Panc1 (cell line): ENCODE measurements at regions not wholly inside any gene's neighbourhood (a gene's known extent, or its start where the extent isn't known, plus 50 kb on each side); places are given as distances from the start of the nearest gene placed in this dataset.
"Not testable (repeated sequence)": the region's sequence is repeated elsewhere in the genome, so short reads cannot be mapped to it uniquely, and the experiment has no call there.

Experiments
- ATAC-seq: fragments of 200-7000 bp; cut with Tn5 transposase; 2 replicates; pipeline ENCODE4 v1.9.1; 2020; ENCODE audit warnings: mild to moderate bottlenecking, moderate library complexity
- BruUV-seq: library from RNA; stranded (reverse); fragments of 400-500 nt; replicated peaks from 2 replicates; lab custom pipeline; 2021; lab: Mats Ljungman, UMichigan
- CTCF ChIA-PET: fragments of 300-600 bp; sonication (Branson Sonifier 250); formaldehyde crosslinking; loops from one replicate; lab custom pipeline; 2022; ENCODE audit warnings: antibody characterized with exemption; lab: Charles Lee
- POLR2A ChIA-PET: fragments of 300-600 bp; sonication (Branson Sonifier 250); formaldehyde crosslinking; loops from one replicate; lab custom pipeline; 2022; ENCODE audit warnings: antibody characterized with exemption; lab: Charles Lee
- DNase-seq: peaks from one replicate; pipeline ENCODE4 v3.0.0-alpha.2; 2010; ENCODE audit warnings: low read depth, low spot score
- H3K27ac ChIP-seq: 2 replicates; pipeline ENCODE4 v1.5.1; 2011; ENCODE audit warnings: mild to moderate bottlenecking, low read length, inconsistent platforms
- H3K27me3 ChIP-seq: fragments of 200-500 bp; sonication (Bioruptor generic); 2 replicates; pipeline ENCODE4 v1.6.0; 2014; ENCODE audit warnings: low read length, inconsistent platforms; ENCODE audit not compliant: control insufficient read depth, insufficient read depth
- H3K36me3 ChIP-seq: fragments of 200-500 bp; sonication (Bioruptor generic); 2 replicates; pipeline ENCODE4 v1.5.1; 2014; ENCODE audit warnings: inconsistent platforms, mild to moderate bottlenecking, low read length, moderate library complexity; ENCODE audit not compliant: control insufficient read depth, insufficient read depth
- H3K4me1 ChIP-seq: 2 replicates; pipeline ENCODE4 v1.5.1; 2011; ENCODE audit warnings: inconsistent platforms, mild to moderate bottlenecking, low read length, moderate library complexity; ENCODE audit not compliant: control insufficient read depth, insufficient read depth
- H3K4me3 ChIP-seq, 2 experiments: 2 replicates each; pipeline ENCODE4 v1.5.1; 2011 to 2012; ENCODE audit warnings: low read depth in 2 of 2, low read length in 2 of 2, mild to moderate bottlenecking in 2 of 2, inconsistent platforms in 1 of 2, moderate library complexity in 1 of 2
- H3K9me3 ChIP-seq: fragments of 200-500 bp; sonication (Bioruptor generic); 2 replicates; pipeline ENCODE4 v1.5.1; 2014; ENCODE audit warnings: low read depth, mild to moderate bottlenecking, inconsistent platforms, low read length, moderate library complexity; ENCODE audit not compliant: control insufficient read depth, insufficient read depth
- POLR2AphosphoS5 ChIP-seq: IDR thresholded peaks from 2 replicates; pipeline ENCODE4 v1.6.1; 2012; ENCODE audit warnings: mild to moderate bottlenecking, low read depth, low read length, moderate library complexity
- SIN3A ChIP-seq: IDR thresholded peaks from 2 replicates; pipeline ENCODE4 v1.6.1; 2012; ENCODE audit warnings: low read depth, mild to moderate bottlenecking, low read length, moderate library complexity, borderline replicate concordance; ENCODE audit not compliant: insufficient read depth
- TCF7L2 ChIP-seq: IDR thresholded peaks from 2 replicates; pipeline ENCODE4 v1.6.1; 2011; ENCODE audit warnings: mild to moderate bottlenecking, low read depth, low read length, inconsistent platforms
- in situ Hi-C: cut with HindIII; loops from 2 replicates; pipeline ENCODE4 v1.10.0; 2016; ENCODE audit warnings: low sequenced_read_pairs, low pct_unique_long_range_greater_than_20kb
- intact Hi-C: fragments of 100-400 bp; cut with micrococcal nuclease; formaldehyde crosslinking; loops from one replicate; pipeline ENCODE4 v1.10.0; 2022; ENCODE audit not compliant: unreplicated experiment
- TF ChIP-seq, protein P1 (sequence below): fragments of 450-650 bp; IDR thresholded peaks from 2 replicates; pipeline ENCODE4 v1.5.1; 2017; ENCODE audit warnings: mild to moderate bottlenecking
- TF ChIP-seq, protein P2 (sequence below), 2 experiments: IDR thresholded peaks; 2 replicates each; pipeline ENCODE4 v1.6.1; 2011 to 2012; ENCODE audit warnings: low read depth in 2 of 2, control low read depth in 1 of 2, low read length in 1 of 2, mild to moderate bottlenecking in 1 of 2, moderate library complexity in 1 of 2; ENCODE audit not compliant: insufficient read depth in 1 of 2

DNA sequence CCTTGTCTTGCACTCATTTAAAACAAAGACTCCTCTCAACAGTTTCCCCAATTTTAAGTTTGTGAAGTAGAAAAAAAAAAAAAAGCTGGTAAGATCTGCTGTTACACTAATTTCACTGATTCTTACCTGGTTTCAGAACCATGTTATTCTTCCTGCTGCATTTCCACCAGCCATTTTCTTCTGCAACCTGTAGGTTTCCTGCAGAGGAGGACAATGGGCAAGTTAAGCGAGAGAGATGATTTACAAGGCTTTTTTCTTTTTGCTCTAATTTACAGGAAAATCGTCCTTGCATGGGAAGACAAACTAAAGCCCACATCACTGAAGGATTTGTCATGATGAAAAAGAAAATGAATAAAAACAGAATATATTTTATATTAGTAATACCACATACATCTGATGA is 86.0 kb upstream of the SMARCA2 start:
- in situ Hi-C loops = no loop called here
- no peak overlapping the region for H3K4me3 ChIP-seq
- no peak for ATAC-seq
- no peaks in the 10 kb centered on the region for H3K4me1 ChIP-seq
- POLR2A ChIA-PET = no interaction called here
- H3K36me3 ChIP-seq = no peaks in the 10 kb centered on the region
- TF ChIP-seq SIN3A (no peak), POLR2AphosphoS5 (no peak), TCF7L2 (no peak)
- TF ChIP-seq, protein P1, sequence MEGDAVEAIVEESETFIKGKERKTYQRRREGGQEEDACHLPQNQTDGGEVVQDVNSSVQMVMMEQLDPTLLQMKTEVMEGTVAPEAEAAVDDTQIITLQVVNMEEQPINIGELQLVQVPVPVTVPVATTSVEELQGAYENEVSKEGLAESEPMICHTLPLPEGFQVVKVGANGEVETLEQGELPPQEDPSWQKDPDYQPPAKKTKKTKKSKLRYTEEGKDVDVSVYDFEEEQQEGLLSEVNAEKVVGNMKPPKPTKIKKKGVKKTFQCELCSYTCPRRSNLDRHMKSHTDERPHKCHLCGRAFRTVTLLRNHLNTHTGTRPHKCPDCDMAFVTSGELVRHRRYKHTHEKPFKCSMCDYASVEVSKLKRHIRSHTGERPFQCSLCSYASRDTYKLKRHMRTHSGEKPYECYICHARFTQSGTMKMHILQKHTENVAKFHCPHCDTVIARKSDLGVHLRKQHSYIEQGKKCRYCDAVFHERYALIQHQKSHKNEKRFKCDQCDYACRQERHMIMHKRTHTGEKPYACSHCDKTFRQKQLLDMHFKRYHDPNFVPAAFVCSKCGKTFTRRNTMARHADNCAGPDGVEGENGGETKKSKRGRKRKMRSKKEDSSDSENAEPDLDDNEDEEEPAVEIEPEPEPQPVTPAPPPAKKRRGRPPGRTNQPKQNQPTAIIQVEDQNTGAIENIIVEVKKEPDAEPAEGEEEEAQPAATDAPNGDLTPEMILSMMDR = no peak
- TF ChIP-seq, protein P2, sequence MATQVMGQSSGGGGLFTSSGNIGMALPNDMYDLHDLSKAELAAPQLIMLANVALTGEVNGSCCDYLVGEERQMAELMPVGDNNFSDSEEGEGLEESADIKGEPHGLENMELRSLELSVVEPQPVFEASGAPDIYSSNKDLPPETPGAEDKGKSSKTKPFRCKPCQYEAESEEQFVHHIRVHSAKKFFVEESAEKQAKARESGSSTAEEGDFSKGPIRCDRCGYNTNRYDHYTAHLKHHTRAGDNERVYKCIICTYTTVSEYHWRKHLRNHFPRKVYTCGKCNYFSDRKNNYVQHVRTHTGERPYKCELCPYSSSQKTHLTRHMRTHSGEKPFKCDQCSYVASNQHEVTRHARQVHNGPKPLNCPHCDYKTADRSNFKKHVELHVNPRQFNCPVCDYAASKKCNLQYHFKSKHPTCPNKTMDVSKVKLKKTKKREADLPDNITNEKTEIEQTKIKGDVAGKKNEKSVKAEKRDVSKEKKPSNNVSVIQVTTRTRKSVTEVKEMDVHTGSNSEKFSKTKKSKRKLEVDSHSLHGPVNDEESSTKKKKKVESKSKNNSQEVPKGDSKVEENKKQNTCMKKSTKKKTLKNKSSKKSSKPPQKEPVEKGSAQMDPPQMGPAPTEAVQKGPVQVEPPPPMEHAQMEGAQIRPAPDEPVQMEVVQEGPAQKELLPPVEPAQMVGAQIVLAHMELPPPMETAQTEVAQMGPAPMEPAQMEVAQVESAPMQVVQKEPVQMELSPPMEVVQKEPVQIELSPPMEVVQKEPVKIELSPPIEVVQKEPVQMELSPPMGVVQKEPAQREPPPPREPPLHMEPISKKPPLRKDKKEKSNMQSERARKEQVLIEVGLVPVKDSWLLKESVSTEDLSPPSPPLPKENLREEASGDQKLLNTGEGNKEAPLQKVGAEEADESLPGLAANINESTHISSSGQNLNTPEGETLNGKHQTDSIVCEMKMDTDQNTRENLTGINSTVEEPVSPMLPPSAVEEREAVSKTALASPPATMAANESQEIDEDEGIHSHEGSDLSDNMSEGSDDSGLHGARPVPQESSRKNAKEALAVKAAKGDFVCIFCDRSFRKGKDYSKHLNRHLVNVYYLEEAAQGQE (IDR thresholded peaks at IDR 0.05; ENCODE audit: insufficient read depth in 1 of 2, low read depth in 2 of 2, low read length in 1 of 2) = no peak
- H3K27ac ChIP-seq = no peak overlapping the region
- intact Hi-C loops = no loop called here
- H3K9me3 ChIP-seq = no peaks in the 10 kb centered on the region
- DNase-seq = no peak
- CTCF ChIA-PET = no interaction called here
- H3K27me3 ChIP-seq = no peaks in the 10 kb centered on the region
- BruUV-seq = no TSS peak

DNA sequence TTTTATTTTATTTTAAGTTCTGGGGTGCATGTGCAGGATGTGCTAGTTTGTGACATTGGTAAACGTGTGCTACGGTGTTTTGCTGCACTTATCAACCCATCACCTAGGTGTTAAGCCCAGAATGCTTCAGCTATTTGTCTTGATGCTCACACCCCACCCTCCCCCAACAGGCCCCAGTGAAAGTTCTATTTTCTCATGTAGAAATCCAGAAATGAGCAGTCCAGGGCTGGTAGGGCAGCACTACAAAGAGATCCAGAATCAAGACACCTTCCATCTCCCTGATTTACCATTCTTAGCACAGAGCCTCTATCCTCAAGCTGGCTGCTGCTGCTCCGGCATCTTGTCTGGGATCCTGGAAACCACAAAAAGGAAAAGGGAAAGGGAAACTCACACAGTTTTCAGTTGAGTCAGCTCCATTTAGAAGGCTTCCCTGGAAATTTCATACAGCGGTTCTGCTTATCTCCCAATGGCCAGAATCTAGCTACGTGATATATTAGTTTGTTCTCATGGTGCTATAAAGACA is 85.4 kb upstream of the SMARCA2 start:
- intact Hi-C loops (no loop called here), in situ Hi-C loops (no loop called here)
- no peak overlapping the region for H3K27ac ChIP-seq
- no peaks in the 10 kb centered on the region for H3K9me3 ChIP-seq
- H3K36me3 ChIP-seq = no peaks in the 10 kb centered on the region
- CTCF ChIA-PET = no interaction called here
- no peak overlapping the region for H3K4me3 ChIP-seq
- no TSS peak for BruUV-seq
- no peak for TF ChIP-seq TCF7L2
- TF ChIP-seq SIN3A = no peak
- TF ChIP-seq, protein P2 (IDR thresholded peaks at IDR 0.05; ENCODE audit: insufficient read depth in 1 of 2, low read depth in 2 of 2, low read length in 1 of 2) = no peak
- TF ChIP-seq, protein P1 = no peak
- no peak for TF ChIP-seq POLR2AphosphoS5
- no peak for ATAC-seq
- no peak for DNase-seq
- no peaks in the 10 kb centered on the region for H3K27me3 ChIP-seq
- H3K4me1 ChIP-seq = no peaks in the 10 kb centered on the region
- POLR2A ChIA-PET = no interaction called here

DNA sequence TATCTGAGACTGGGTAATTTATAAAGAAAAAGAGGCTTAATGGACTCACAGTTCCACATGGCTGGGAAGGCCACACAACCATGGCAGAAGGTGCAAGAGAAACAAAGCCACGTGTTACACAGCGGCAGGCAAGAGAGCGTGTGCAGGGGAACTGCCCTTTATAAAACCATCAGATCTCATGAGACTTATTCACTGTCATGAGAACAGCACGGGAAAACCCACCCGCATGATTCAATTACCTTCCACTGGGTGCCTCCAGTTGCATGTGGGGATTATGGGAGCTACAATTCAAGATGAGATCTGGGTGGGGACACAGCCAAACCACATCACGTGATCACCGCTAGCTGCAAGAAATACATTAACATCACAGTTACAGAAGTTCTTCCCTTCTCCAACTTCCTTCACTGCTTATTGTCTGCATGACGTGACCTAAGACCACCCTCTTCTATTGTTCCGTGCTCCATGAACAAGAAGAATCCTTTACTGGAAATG is 84.9 kb upstream of the SMARCA2 start:
- H3K27me3 ChIP-seq, in situ Hi-C loops, ATAC-seq, H3K9me3 ChIP-seq, H3K27ac ChIP-seq, intact Hi-C loops, H3K4me1 ChIP-seq, H3K36me3 ChIP-seq, BruUV-seq, DNase-seq, H3K4me3 ChIP-seq, CTCF ChIA-PET, POLR2A ChIA-PET: not testable (repeated sequence)
